GM12891 (cell line): ENCODE measurements at regions not wholly inside any gene's neighbourhood (a gene's known extent, or its start where the extent isn't known, plus 50 kb on each side); places are given as distances from the start of the nearest gene placed in this dataset.

Experiments
- POLR2AphosphoS5 ChIP-seq: IDR thresholded peaks from 2 replicates; pipeline ENCODE4 v1.6.1; 2011; ENCODE audit warnings: low read depth, low read length, control low read depth
- TAF1 ChIP-seq: IDR thresholded peaks from 2 replicates; pipeline ENCODE4 v1.6.1; 2011; ENCODE audit warnings: low read depth, low read length, control low read depth

DNA sequence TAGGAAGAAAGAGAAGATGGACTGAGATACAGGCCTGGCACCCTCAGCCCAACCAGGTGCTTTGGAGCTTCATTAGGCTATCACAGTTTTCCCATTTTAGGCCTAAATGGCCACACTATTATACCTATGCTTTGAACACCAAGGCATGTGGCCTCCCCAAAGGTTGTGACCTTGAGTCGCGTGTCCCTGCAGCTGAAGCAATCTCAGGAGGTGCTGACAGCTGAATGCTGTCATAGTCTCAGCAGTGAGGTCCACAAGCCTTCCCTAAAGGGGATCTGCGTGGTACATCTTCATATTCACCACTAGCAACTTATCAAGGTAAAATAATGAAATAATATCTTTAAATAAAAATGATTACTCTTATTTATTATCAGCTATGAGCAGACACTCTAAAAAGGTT is 707.9 kb upstream of the NRSN1 start:
- no peak for TF ChIP-seq POLR2AphosphoS5
- no peak for TF ChIP-seq TAF1
